Skeletal muscle tissue (tissue), 3 donors: ENCODE measurements at regions not wholly inside any gene's neighbourhood (a gene's known extent, or its start where the extent isn't known, plus 50 kb on each side); places are given as distances from the start of the nearest gene placed in this dataset.
A peak's percentile ranks its signal among the peaks of the same experiment; 100 is the strongest.

Source experiments
- H3K27ac ChIP-seq: one replicate; pipeline ENCODE4 v1.7.0; 2013; ENCODE audit warnings: mild to moderate bottlenecking, low read depth, low read length, inconsistent platforms
- H3K27me3 ChIP-seq, 3 donors: one replicate each; pipeline ENCODE4 v1.7.0; 2013; ENCODE audit warnings: low read length in 3 of 3; ENCODE audit not compliant: control insufficient read depth in 3 of 3, insufficient read depth in 3 of 3
- H3K36me3 ChIP-seq, 3 donors: one replicate each; pipeline ENCODE4 v1.7.0; 2013; ENCODE audit warnings: low read length in 3 of 3; ENCODE audit not compliant: control insufficient read depth in 3 of 3, insufficient read depth in 3 of 3
- H3K4me1 ChIP-seq, 3 donors: one replicate each; pipeline ENCODE4 v1.7.0; 2013; ENCODE audit warnings: low read length in 3 of 3, mild to moderate bottlenecking in 3 of 3; ENCODE audit not compliant: control insufficient read depth in 3 of 3, insufficient read depth in 3 of 3
- H3K4me3 ChIP-seq, 3 donors: one replicate each; pipeline ENCODE4 v1.7.0; 2013; ENCODE audit warnings: low read length in 3 of 3
- H3K9ac ChIP-seq, 3 donors: one replicate each; pipeline ENCODE4 v1.7.0; 2013; ENCODE audit warnings: low read length in 3 of 3, mild to moderate bottlenecking in 3 of 3, moderate library complexity in 2 of 3, low read depth in 1 of 3
- H3K9me3 ChIP-seq, 3 donors: one replicate each; pipeline ENCODE4 v1.7.0; 2013; ENCODE audit warnings: low read length in 3 of 3; ENCODE audit not compliant: control insufficient read depth in 3 of 3
- donor health status: Osteomylitis.

- H3K27me3 ChIP-seq, result no peaks in the 10 kb centered on the region
- no peak overlapping the region for H3K9ac ChIP-seq
- no peak overlapping the region for H3K27ac ChIP-seq
- H3K4me1 ChIP-seq, result no peaks in the 10 kb centered on the region
- no peaks in the 10 kb centered on the region for H3K9me3 ChIP-seq
- no peaks in the 10 kb centered on the region for H3K36me3 ChIP-seq
- no peak overlapping the region for H3K4me3 ChIP-seq
Observed at GRCh38 chr6:164230259-164230658, 815.7 kb downstream of the QKI start.

- Histone ChIP-seq H3K9me3 (no peaks in the 10 kb centered on the region), H3K27me3 (no peaks in the 10 kb centered on the region), H3K4me3 (no peak overlapping the region), H3K36me3 (no peaks in the 10 kb centered on the region), H3K27ac (no peak overlapping the region), H3K9ac (no peak overlapping the region), H3K4me1 (no peaks in the 10 kb centered on the region)
Observed at GRCh38 chr6:164229716-164230115, 815.2 kb downstream of the QKI start.

- H3K9ac ChIP-seq, result no peak overlapping the region
- H3K4me1 ChIP-seq, result no peaks in the 10 kb centered on the region
- no peak overlapping the region for H3K27ac ChIP-seq
- H3K27me3 ChIP-seq, result no peaks in the 10 kb centered on the region
- H3K36me3 ChIP-seq, result no peaks in the 10 kb centered on the region
- H3K9me3 ChIP-seq, result no peaks in the 10 kb centered on the region
- H3K4me3 ChIP-seq, result no peak overlapping the region
Observed at GRCh38 chr6:164227952-164228522, 813.5 kb downstream of the QKI start.

- H3K27me3 ChIP-seq, result no peaks in the 10 kb centered on the region
- peak overlapping the region in 2 of 3 donors; percentile 50 to 66 for H3K9ac ChIP-seq
- no peak overlapping the region for H3K27ac ChIP-seq
- H3K4me3 ChIP-seq, result peak overlapping the region; percentile 39 to 62 (median 57)
- H3K4me1 ChIP-seq, result peaks cover 0 to 3% (median 2%) of the 10 kb centered on the region in 3 donors
- no peaks in the 10 kb centered on the region for H3K36me3 ChIP-seq
- H3K9me3 ChIP-seq, result no peaks in the 10 kb centered on the region
Observed at GRCh38 chr6:164216839-164217238, 802.3 kb downstream of the QKI start.

GRCh38 chr6:164216368-164216767 is 801.9 kb downstream of the QKI start:
- Histone ChIP-seq H3K36me3 (no peaks in the 10 kb centered on the region), H3K9ac (peak overlapping the region in 2 of 3 donors; percentile 50 to 66), H3K4me1 (peaks cover 0 to 3% (median 2%) of the 10 kb centered on the region in 3 donors), H3K27me3 (no peaks in the 10 kb centered on the region), H3K4me3 (peak overlapping the region; percentile 39 to 62 (median 57)), H3K9me3 (no peaks in the 10 kb centered on the region), H3K27ac (no peak overlapping the region)

- H3K4me1 ChIP-seq, result peaks cover 0 to 3% (median 2%) of the 10 kb centered on the region in 3 donors
- no peak overlapping the region for H3K9ac ChIP-seq
- H3K4me3 ChIP-seq, result no peak overlapping the region
- no peaks in the 10 kb centered on the region for H3K9me3 ChIP-seq
- H3K36me3 ChIP-seq, result no peaks in the 10 kb centered on the region
- H3K27ac ChIP-seq, result no peak overlapping the region
- no peaks in the 10 kb centered on the region for H3K27me3 ChIP-seq
Observed at GRCh38 chr6:164214066-164214465, 799.5 kb downstream of the QKI start.

- Histone ChIP-seq H3K36me3 (no peaks in the 10 kb centered on the region), H3K4me1 (no peaks in the 10 kb centered on the region), H3K9ac (no peak overlapping the region), H3K9me3 (no peaks in the 10 kb centered on the region), H3K27me3 (no peaks in the 10 kb centered on the region), H3K4me3 (no peak overlapping the region), H3K27ac (no peak overlapping the region)
Observed at GRCh38 chr6:164211254-164211653, 796.7 kb downstream of the QKI start.

GRCh38 chr6:164210783-164211182 is 796.3 kb downstream of the QKI start:
- H3K4me1 ChIP-seq, result no peaks in the 10 kb centered on the region
- no peak overlapping the region for H3K9ac ChIP-seq
- no peaks in the 10 kb centered on the region for H3K27me3 ChIP-seq
- H3K36me3 ChIP-seq, result no peaks in the 10 kb centered on the region
- no peak overlapping the region for H3K27ac ChIP-seq
- no peaks in the 10 kb centered on the region for H3K9me3 ChIP-seq
- no peak overlapping the region for H3K4me3 ChIP-seq

- H3K27me3 ChIP-seq, result no peaks in the 10 kb centered on the region
- H3K27ac ChIP-seq, result no peak overlapping the region
- no peak overlapping the region for H3K4me3 ChIP-seq
- H3K9ac ChIP-seq, result no peak overlapping the region
- no peaks in the 10 kb centered on the region for H3K36me3 ChIP-seq
- H3K9me3 ChIP-seq, result no peaks in the 10 kb centered on the region
- H3K4me1 ChIP-seq, result no peaks in the 10 kb centered on the region
Observed at GRCh38 chr6:164210323-164210722, 795.8 kb downstream of the QKI start.

GRCh38 chr6:164208371-164208770 is 793.9 kb downstream of the QKI start:
- Histone ChIP-seq H3K9ac (no peak overlapping the region), H3K4me1 (no peaks in the 10 kb centered on the region), H3K4me3 (no peak overlapping the region), H3K9me3 (no peaks in the 10 kb centered on the region), H3K27me3 (no peaks in the 10 kb centered on the region), H3K27ac (no peak overlapping the region), H3K36me3 (no peaks in the 10 kb centered on the region)
